ENCODE measurements at regions not wholly inside any gene's neighbourhood (a gene's known extent, or its start where the extent isn't known, plus 50 kb on each side); places are given as distances from the start of the nearest gene placed in this dataset.

GRCh38 chr6:139778106-139778505 is 403.7 kb upstream of the CITED2 start:
- TF ChIP-seq CTCF (IDR thresholded peaks at IDR 0.05) (no peak), EZH2 (IDR thresholded peaks at IDR 0.05) (no peak), EZH2phosphoT487 (IDR thresholded peaks at IDR 0.05) (no peak)
